Stimulated activated CD4-positive, alpha-beta T cell treated with anti-CD3 and anti-CD28 coated beads, Interleukin-12 subunit alpha, Interleukin-12 subunit beta, amount 100 ng/mL, for 24 hours (primary cell): ENCODE measurements at regions not wholly inside any gene's neighbourhood (a gene's known extent, or its start where the extent isn't known, plus 50 kb on each side); places are given as distances from the start of the nearest gene placed in this dataset.

Experiments
- DNase-seq, 2 experiments: peaks; one replicate each; pipeline ENCODE4 v3.0.0-alpha.2; 2020; ENCODE audit warnings: low read depth in 2 of 2

DNA sequence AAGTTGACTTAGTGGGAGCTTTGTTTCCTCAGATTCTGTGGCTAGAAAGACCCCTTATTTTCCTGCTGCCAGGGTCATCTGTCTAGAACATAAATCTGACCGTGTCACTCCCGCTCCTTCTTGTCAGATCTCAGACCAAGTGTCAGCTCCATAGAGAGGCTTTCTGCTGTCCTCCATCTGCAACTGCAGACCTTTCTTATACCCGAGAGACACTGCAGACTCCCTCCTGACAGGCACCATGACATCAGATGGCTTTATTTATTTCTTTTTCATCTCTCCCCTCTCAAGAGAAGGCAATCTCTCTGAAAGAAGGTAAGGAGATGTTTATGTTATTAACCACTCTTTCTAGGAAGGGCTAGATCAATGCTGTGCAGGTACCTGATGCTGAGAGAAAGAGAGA, 726.5 kb downstream of the UQCRFS1 start:
- no peak for DNase-seq

DNA sequence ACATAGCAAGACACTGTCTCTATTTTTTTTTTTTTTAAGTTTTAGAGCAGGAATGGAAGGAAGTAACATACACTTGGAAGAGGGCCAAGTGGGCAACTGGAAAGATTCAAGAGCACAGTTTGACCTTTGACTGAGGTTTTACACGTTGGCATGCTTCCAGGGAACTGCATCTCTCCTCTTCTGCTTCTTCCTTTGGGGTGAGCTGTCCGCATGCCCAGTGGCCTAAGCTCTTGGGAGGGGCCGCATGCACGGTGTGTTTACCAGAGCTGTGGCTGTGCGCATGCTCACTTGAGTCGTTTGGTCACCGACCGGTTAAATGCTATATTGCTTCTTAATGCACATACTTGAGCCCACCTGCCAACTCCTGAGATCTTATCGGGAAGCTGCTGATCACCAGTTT, 727.7 kb downstream of the UQCRFS1 start:
- DNase-seq, result no peak

DNA sequence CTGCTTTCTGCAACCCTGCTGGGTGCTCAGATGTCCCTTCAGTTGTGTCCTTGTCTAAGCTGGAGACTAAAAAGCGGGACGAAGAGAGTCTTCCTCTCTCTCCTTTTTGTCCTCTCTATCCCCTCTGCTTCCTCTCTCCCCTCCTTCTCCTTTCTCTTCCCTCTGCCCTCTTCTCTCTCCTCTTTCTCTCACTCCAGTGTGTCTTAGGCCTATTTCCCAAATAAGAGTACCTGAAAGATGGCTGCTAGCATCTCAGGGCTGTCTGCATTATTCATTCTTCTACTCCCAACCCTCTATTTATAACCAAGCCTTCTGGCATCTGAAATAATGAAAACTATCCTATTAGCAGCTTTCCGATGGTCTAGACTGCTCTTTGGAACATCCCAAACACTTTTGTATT, 729.8 kb downstream of the UQCRFS1 start:
- no peak for DNase-seq

DNA sequence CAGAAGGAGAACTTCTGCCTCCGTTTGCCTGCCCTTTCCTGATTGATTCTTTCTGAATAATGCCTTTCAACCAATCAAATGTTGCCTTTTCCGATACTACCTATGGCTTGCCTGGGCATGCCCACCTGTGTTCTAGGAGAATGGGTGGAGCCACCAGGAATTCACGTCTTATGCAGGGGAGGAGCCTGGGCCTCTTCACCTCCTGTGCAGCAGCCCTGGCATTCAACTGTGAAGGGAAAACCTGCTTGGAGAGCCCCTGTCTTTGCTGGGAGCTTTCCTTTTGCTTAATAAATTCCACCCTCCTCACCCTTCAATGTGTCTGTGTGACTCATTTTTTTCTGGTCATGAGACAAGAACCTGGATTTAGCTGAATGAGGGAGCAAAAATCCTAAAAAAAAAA, 730.7 kb downstream of the UQCRFS1 start:
- DNase-seq, result no peak

DNA sequence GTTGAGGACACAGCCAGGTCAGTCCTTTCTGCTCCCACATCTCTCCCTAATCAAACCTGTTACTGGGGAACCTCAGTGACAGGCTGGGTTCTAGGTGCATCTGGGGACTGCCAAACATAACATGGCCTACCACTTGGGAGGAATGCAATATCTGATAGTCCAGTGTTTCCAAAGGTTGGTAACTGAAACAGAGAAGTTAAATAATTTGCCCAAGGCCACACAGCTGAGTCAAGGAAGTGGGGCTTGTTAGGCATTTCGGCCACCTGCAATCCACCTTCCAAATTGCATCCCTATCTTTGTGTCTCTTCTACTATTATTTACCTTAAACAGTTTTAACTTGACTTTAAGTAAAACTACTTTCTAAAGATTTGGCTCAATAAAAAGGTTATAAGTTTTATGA, 731.3 kb downstream of the UQCRFS1 start:
- DNase-seq, result no peak

- DNase-seq, result no peak
Measured at GRCh38 chr19:28475525-28475924, 737.4 kb downstream of the UQCRFS1 start.

DNA sequence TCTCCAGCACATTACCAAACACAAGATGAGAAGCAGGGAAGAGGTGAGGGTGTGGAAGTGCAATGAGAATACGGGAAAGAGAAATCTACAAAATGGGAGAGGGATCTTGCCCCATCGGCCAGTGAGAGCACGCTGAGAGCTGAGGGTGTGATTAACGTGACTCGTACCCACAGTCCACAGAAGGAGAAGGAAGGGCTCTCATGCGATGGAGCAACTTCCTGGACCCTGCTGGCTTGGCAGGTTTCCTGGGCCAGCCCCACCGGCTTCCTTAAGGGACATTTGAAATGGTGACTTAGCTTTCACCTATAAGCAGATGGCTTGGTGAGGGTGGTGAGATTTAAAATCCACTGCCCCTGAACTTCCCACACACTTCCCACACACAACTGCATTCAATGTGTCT, 740.1 kb downstream of the UQCRFS1 start:
- no peak for DNase-seq

GRCh38 chr19:28471731-28472510, 741.0 kb downstream of the UQCRFS1 start:
- no peak for DNase-seq

- no peak for DNase-seq
Measured at GRCh38 chr19:28469544-28469943, 743.4 kb downstream of the UQCRFS1 start.

GRCh38 chr19:28468701-28469459, 744.1 kb downstream of the UQCRFS1 start:
- DNase-seq, result peak in 1 of 2 experiments; percentile 10

DNA sequence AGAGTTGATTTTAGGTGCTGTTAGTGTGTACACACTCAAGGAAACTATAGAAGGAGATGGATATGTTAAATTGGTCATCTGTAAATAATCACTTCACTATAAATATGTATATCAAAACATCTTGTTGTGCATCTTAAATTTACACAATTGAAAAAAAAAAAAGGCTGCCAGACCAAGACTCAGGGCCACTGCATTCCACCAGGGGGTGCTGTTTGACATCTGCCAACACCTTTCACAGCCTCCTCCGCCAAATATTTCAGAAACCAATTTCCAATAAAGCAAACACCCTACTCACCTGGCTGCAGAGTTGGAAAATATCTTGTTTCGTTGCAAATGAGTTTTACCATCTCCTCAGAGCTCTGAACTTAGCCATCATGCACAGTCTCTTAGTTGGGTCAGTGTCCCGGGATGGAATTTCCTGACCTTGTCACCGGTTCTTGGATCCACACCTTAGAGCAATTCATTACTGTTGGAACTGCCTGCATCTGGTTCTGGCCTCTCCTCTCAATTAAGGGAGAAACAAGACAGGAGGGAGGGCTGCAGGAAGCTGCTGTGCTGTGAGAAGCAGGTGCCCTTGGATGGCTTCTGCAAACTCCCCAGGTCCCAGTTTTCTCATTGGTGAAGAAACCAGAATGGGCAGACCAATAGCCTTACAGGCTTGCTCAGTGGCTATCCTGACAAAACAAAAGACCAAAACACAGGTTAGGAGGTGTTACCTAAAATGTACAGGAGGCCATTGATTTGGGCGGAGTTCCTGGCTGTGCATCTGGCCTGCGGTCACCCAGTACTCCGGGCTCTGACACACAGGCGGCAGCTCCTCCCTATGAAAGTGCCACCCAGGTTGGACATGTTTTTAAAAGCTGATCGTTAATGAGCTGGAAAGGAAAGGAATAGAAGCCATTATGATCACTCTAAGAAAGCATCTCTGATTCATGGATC, 746.6 kb downstream of the UQCRFS1 start:
- peak; percentile 23 to 59 for DNase-seq

- no peak for DNase-seq
Measured at GRCh38 chr19:28465371-28466086, 747.4 kb downstream of the UQCRFS1 start.

DNA sequence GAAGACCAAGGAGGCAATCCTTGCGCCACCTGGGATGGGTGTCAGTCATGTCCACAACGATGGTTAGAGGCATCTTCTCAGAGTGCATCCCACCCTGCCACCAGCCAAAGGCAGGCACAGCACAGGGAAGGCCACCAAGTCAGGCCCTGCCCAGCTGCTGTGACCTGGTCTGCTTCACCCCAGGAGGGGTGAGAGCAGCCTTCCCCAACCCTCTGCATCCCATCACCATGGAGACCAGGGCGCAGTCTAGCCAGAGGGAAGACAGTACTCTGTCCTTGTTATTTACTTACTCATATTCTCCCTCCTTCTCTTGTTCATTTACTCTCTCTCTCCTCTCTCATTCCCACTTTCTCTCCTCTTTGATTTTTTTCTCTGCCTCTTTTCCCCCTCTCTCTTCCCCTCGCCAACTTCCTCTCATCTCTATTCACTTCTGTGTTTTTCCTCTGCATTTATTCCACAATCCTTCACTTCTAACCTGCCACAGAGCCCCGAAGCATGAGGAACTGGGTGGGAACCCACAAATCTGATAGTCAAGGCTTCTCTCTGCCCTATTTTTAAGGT, 749.4 kb downstream of the UQCRFS1 start:
- no peak for DNase-seq

GRCh38 chr19:28457620-28458019, 755.3 kb downstream of the UQCRFS1 start:
- no peak for DNase-seq

GRCh38 chr19:28456708-28457320, 756.1 kb downstream of the UQCRFS1 start:
- DNase-seq, result no peak

DNA sequence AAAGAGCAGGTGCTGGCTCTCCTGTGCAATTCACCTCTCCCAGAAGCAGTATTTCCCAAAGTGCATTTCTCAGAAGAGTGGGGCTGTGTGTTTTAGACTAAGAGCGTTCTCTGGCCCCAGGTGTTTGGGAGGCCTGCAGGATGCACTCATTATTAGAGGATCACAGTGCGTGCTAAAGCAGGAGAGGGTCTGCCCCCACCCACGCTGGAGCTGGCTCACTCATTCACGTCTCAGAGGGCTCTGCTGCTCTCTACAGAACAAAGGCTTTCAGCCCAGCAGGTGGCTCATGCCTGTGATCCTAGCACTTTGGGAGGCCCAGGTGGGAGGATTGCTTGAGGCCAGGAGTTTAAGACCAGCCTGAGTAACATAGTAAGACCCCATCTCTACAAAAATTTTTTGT, 756.7 kb downstream of the UQCRFS1 start:
- DNase-seq, result no peak

DNA sequence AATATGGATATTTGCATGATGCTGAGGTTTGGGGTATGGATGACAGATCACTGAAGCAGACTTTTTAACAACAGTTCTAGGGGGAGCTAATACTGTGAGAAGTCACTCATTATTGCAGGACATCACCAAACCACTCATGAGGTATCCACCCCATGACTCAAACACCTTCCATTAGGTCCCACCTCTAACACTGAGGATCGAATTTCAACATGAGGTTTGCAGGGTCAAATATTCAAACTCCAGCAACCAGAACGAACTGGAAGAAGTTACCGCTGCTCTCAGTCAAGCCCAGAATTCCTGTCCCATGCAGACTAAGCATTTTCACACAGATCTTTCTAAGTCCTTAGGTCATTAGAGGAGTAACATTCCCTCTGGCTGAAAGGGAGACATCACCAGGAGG, 758.9 kb downstream of the UQCRFS1 start:
- no peak for DNase-seq

- DNase-seq, result no peak
Measured at GRCh38 chr19:28453420-28453819, 759.5 kb downstream of the UQCRFS1 start.

GRCh38 chr19:28449803-28450202, 763.1 kb downstream of the UQCRFS1 start:
- no peak for DNase-seq

- no peak for DNase-seq
Measured at GRCh38 chr19:28446511-28446910, 766.4 kb downstream of the UQCRFS1 start.

DNA sequence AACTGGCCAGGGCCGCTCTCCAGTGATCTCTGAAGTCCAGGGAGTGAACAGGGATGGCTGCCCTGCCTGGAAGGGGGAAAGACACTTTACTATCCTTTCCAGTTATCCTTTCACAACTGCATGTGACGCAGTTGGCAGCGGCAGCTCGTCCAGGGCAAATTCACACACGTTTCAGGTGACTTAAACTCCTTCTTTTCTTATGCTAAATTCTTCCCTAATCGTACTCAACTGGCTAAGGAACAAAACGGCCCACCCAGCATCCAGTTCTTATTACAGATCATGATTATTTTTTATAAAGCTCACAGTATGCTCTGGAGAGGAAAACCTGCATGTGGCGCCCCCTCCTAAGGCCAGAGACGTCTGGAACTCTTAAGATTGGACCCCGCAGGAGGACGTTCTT, 767.1 kb downstream of the UQCRFS1 start:
- DNase-seq, result no peak
